Central memory CD8-positive, alpha-beta T cell (primary cell): ENCODE measurements at regions not wholly inside any gene's neighbourhood (a gene's known extent, or its start where the extent isn't known, plus 50 kb on each side); places are given as distances from the start of the nearest gene placed in this dataset.
"Not testable (repeated sequence)": the region's sequence is repeated elsewhere in the genome, so short reads cannot be mapped to it uniquely, and the experiment has no call there.

Experiments
- ATAC-seq: fragments of 150-1000 bp; cut with Tn5 transposase; replicated peaks from 2 replicates; pipeline ENCODE4 v1.10.0; 2022; ENCODE audit warnings: mild to moderate bottlenecking, moderate FRiP score, moderate number of reproducible peaks; ENCODE audit not compliant: poor library complexity, severe bottlenecking; ENCODE audit errors: extremely low read depth
- DNase-seq, 2 donors: peaks; one replicate each; pipeline ENCODE4 v3.0.0; 2021; ENCODE audit warnings: low spot score in 2 of 2
- H3K27ac Mint-ChIP-seq: one replicate; pipeline ENCODE4 v1.8.0; 2022; ENCODE audit warnings: low read depth, mild to moderate bottlenecking, moderate library complexity, mixed read lengths
- H3K27me3 Mint-ChIP-seq: one replicate; pipeline ENCODE4 v1.8.0; 2022; ENCODE audit warnings: mixed read lengths
- H3K36me3 Mint-ChIP-seq: one replicate; pipeline ENCODE4 v1.8.0; 2022; ENCODE audit warnings: mild to moderate bottlenecking, moderate library complexity, mixed read lengths; ENCODE audit not compliant: insufficient read depth
- H3K4me1 Mint-ChIP-seq: one replicate; pipeline ENCODE4 v1.8.0; 2022; ENCODE audit warnings: mixed read lengths
- H3K4me3 Mint-ChIP-seq: one replicate; pipeline ENCODE4 v1.8.0; 2022; ENCODE audit warnings: mild to moderate bottlenecking, moderate library complexity, mixed read lengths
- H3K9me3 Mint-ChIP-seq: one replicate; pipeline ENCODE4 v1.8.0; 2022; ENCODE audit warnings: mixed read lengths

- DNase-seq (no peak), ATAC-seq (no peak)
- no peak overlapping the region for H3K27ac Mint-ChIP-seq
- H3K4me3 Mint-ChIP-seq = no peak overlapping the region
- H3K9me3 Mint-ChIP-seq = peaks cover 30% of the 10 kb centered on the region
- H3K27me3 Mint-ChIP-seq = no peaks in the 10 kb centered on the region
- H3K36me3 Mint-ChIP-seq = no peaks in the 10 kb centered on the region
- H3K4me1 Mint-ChIP-seq = no peaks in the 10 kb centered on the region
Observed at GRCh38 chr2:116489944-116490343, 1324.5 kb upstream of the DDX18 start.

GRCh38 chr2:116490511-116491145, 1323.9 kb upstream of the DDX18 start:
- DNase-seq (no peak), ATAC-seq (no peak)
- Mint-ChIP-seq H3K4me1 (no peaks in the 10 kb centered on the region), H3K9me3 (peaks cover 30% of the 10 kb centered on the region), H3K36me3 (no peaks in the 10 kb centered on the region), H3K4me3 (no peak overlapping the region), H3K27me3 (no peaks in the 10 kb centered on the region), H3K27ac (no peak overlapping the region)

- no peaks in the 10 kb centered on the region for H3K27me3 Mint-ChIP-seq
- no peak overlapping the region for H3K4me3 Mint-ChIP-seq
- no peaks in the 10 kb centered on the region for H3K4me1 Mint-ChIP-seq
Observed at GRCh38 chr2:116491292-116491691, 1323.2 kb upstream of the DDX18 start.

GRCh38 chr2:116499389-116499788, 1315.1 kb upstream of the DDX18 start:
- Mint-ChIP-seq H3K4me1 (no peaks in the 10 kb centered on the region), H3K27me3 (no peaks in the 10 kb centered on the region), H3K4me3 (no peak overlapping the region), H3K36me3 (no peaks in the 10 kb centered on the region), H3K27ac (no peak overlapping the region), H3K9me3 (peaks cover 9% of the 10 kb centered on the region)
- ATAC-seq (no peak), DNase-seq (no peak)

More at GRCh38 chr2:116491292-116491691, 1323.2 kb upstream of the DDX18 start:
- Mint-ChIP-seq H3K36me3 (no peaks in the 10 kb centered on the region), H3K27ac (no peak overlapping the region), H3K9me3 (peaks cover 30% of the 10 kb centered on the region)
- ATAC-seq (no peak), DNase-seq (no peak)

GRCh38 chr2:116510117-116510671, 1304.3 kb upstream of the DDX18 start:
- Mint-ChIP-seq H3K9me3 (peaks cover 25% of the 10 kb centered on the region), H3K4me3 (no peak overlapping the region), H3K4me1 (no peaks in the 10 kb centered on the region), H3K27me3 (no peaks in the 10 kb centered on the region), H3K27ac (no peak overlapping the region), H3K36me3 (peaks cover 4% of the 10 kb centered on the region)
- DNase-seq (no peak), ATAC-seq (no peak)

GRCh38 chr2:116511426-116511825, 1303.1 kb upstream of the DDX18 start:
- DNase-seq (no peak), ATAC-seq (no peak)
- Mint-ChIP-seq H3K27ac (no peak overlapping the region), H3K4me3 (no peak overlapping the region), H3K27me3 (no peaks in the 10 kb centered on the region), H3K4me1 (no peaks in the 10 kb centered on the region), H3K36me3 (peaks cover 4% of the 10 kb centered on the region), H3K9me3 (peaks cover 25% of the 10 kb centered on the region)

GRCh38 chr2:116513991-116514390, 1300.5 kb upstream of the DDX18 start:
- no peaks in the 10 kb centered on the region for H3K27me3 Mint-ChIP-seq
- ATAC-seq (no peak), DNase-seq (no peak)
- H3K4me1 Mint-ChIP-seq = no peaks in the 10 kb centered on the region
- H3K4me3 Mint-ChIP-seq = no peak overlapping the region
- no peak overlapping the region for H3K27ac Mint-ChIP-seq
- H3K9me3 Mint-ChIP-seq = peaks cover 26% of the 10 kb centered on the region
- H3K36me3 Mint-ChIP-seq = peaks cover 2% of the 10 kb centered on the region

GRCh38 chr2:116517936-116518335, 1296.6 kb upstream of the DDX18 start:
- no peak overlapping the region for H3K27ac Mint-ChIP-seq
- H3K27me3 Mint-ChIP-seq = no peaks in the 10 kb centered on the region
- H3K4me1 Mint-ChIP-seq = no peaks in the 10 kb centered on the region
- no peak overlapping the region for H3K4me3 Mint-ChIP-seq
- peaks cover 24% of the 10 kb centered on the region for H3K9me3 Mint-ChIP-seq
- H3K36me3 Mint-ChIP-seq = no peaks in the 10 kb centered on the region
- no peak for DNase-seq
- no peak for ATAC-seq

GRCh38 chr2:116537811-116538210, 1276.7 kb upstream of the DDX18 start:
- Mint-ChIP-seq H3K27ac (no peak overlapping the region), H3K36me3 (peaks cover 1% of the 10 kb centered on the region), H3K9me3 (peaks cover 17% of the 10 kb centered on the region), H3K4me1 (no peaks in the 10 kb centered on the region), H3K27me3 (no peaks in the 10 kb centered on the region), H3K4me3 (no peak overlapping the region)
- DNase-seq (no peak), ATAC-seq (no peak)

- H3K27me3 Mint-ChIP-seq = no peaks in the 10 kb centered on the region
- H3K9me3 Mint-ChIP-seq = peaks cover 18% of the 10 kb centered on the region
- H3K4me3 Mint-ChIP-seq = no peak overlapping the region
- H3K36me3 Mint-ChIP-seq = peaks cover 1% of the 10 kb centered on the region
- H3K27ac Mint-ChIP-seq = no peak overlapping the region
- no peak for DNase-seq
- ATAC-seq = no peak
- no peaks in the 10 kb centered on the region for H3K4me1 Mint-ChIP-seq
Observed at GRCh38 chr2:116545286-116546068, 1269.0 kb upstream of the DDX18 start.

GRCh38 chr2:116552738-116553419, 1261.6 kb upstream of the DDX18 start:
- ATAC-seq, H3K4me1 Mint-ChIP-seq, DNase-seq, H3K36me3 Mint-ChIP-seq, H3K4me3 Mint-ChIP-seq, H3K27me3 Mint-ChIP-seq, H3K27ac Mint-ChIP-seq: not testable (repeated sequence)
- H3K9me3 Mint-ChIP-seq = peaks cover 25% of the 10 kb centered on the region

- H3K36me3 Mint-ChIP-seq = no peaks in the 10 kb centered on the region
- H3K27me3 Mint-ChIP-seq = no peaks in the 10 kb centered on the region
- ATAC-seq (no peak), DNase-seq (no peak)
- no peak overlapping the region for H3K4me3 Mint-ChIP-seq
- H3K9me3 Mint-ChIP-seq = peaks cover 30% of the 10 kb centered on the region
- no peak overlapping the region for H3K27ac Mint-ChIP-seq
- H3K4me1 Mint-ChIP-seq = no peaks in the 10 kb centered on the region
Observed at GRCh38 chr2:116580209-116580608, 1234.3 kb upstream of the DDX18 start.
